ENCODE measurements at regions not wholly inside any gene's neighbourhood (a gene's known extent, or its start where the extent isn't known, plus 50 kb on each side); places are given as distances from the start of the nearest gene placed in this dataset.

DNA sequence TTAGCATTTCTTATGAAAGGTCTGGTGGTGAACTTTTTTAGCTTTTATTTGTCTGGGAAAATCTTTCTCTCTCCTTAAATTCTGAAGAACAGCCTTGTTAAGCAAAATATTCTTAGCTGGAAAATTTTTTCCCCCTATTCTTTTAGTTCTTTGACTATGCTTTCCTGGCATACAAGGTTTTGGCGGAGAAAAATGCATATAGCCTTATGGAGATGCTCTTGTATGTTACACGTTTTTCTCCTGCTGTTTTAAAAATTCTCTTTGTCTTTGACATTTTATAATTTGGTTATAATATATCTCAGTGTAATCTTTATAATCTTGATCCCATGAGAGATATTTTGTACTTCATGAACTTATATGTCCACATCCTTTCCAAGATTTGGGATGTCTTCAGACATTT, 1190.4 kb upstream of the ZEB2 start:
- Histone ChIP-seq H3K27ac (no peak overlapping the region), H3K4me1 (no peaks in the 10 kb centered on the region), H3K4me3 (no peak overlapping the region), H3K36me3 (ENCODE audit: low read depth, missing control alignments) (no peaks in the 10 kb centered on the region), H3K9me3 (no peaks in the 10 kb centered on the region), H3K27me3 (no peaks in the 10 kb centered on the region)
- TF ChIP-seq POLR2A (IDR thresholded peaks at IDR 0.05), result no peak
- TF ChIP-seq, protein P1, sequence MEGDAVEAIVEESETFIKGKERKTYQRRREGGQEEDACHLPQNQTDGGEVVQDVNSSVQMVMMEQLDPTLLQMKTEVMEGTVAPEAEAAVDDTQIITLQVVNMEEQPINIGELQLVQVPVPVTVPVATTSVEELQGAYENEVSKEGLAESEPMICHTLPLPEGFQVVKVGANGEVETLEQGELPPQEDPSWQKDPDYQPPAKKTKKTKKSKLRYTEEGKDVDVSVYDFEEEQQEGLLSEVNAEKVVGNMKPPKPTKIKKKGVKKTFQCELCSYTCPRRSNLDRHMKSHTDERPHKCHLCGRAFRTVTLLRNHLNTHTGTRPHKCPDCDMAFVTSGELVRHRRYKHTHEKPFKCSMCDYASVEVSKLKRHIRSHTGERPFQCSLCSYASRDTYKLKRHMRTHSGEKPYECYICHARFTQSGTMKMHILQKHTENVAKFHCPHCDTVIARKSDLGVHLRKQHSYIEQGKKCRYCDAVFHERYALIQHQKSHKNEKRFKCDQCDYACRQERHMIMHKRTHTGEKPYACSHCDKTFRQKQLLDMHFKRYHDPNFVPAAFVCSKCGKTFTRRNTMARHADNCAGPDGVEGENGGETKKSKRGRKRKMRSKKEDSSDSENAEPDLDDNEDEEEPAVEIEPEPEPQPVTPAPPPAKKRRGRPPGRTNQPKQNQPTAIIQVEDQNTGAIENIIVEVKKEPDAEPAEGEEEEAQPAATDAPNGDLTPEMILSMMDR (IDR thresholded peaks at IDR 0.05), result no peak
- intact Hi-C loops (cut with DNase I; ENCODE audit: low total_unique reads), result no loop called here
- DNase-seq, result no peak
- 91 to 92% methylated on average over 2 of the region's 2 CpGs for WGBS, 2 donors

DNA sequence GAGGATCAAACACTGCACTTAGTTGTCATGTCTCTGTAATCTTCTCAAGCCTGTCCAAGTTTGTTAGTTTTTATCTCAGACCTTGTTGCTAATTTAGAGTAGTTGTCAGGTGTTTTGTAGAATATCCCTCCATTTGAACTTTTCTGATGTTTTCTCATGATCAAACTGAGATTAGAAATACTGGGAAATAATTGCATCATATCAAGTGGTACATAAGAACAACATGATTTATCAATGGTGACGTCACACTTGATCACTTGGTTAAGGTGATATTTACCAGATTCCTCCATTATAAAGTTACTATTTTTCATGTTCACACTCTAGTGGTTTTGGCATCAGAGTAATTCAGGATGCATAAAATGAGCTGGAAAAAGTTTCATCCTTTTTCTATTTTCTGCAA, 1182.4 kb upstream of the ZEB2 start:
- Histone ChIP-seq H3K27me3 (no peaks in the 10 kb centered on the region), H3K9me3 (no peaks in the 10 kb centered on the region), H3K4me1 (no peaks in the 10 kb centered on the region), H3K4me3 (no peak overlapping the region), H3K27ac (no peak overlapping the region), H3K36me3 (ENCODE audit: low read depth, missing control alignments) (no peaks in the 10 kb centered on the region)
- TF ChIP-seq, protein P1 (IDR thresholded peaks at IDR 0.05), result no peak
- TF ChIP-seq POLR2A (IDR thresholded peaks at IDR 0.05), result no peak
- intact Hi-C loops (cut with DNase I; ENCODE audit: low total_unique reads), result no loop called here
- 77 to 80% methylated on average over 1 of the region's 1 CpG for WGBS, 2 donors
- no peak for DNase-seq

GRCh38 chr2:145692971-145693478, 1173.1 kb upstream of the ZEB2 start:
- no peak for DNase-seq
- intact Hi-C loops (cut with DNase I; ENCODE audit: low total_unique reads), result no loop called here
- Histone ChIP-seq H3K4me1 (no peaks in the 10 kb centered on the region), H3K9me3 (no peaks in the 10 kb centered on the region), H3K27ac (no peak overlapping the region), H3K4me3 (no peak overlapping the region), H3K36me3 (ENCODE audit: low read depth, missing control alignments) (no peaks in the 10 kb centered on the region), H3K27me3 (no peaks in the 10 kb centered on the region)
- WGBS, 2 donors, result 88 to 94% methylated on average over 3 of the region's 3 CpGs
- TF ChIP-seq POLR2A (IDR thresholded peaks at IDR 0.05), result no peak
- TF ChIP-seq, protein P1 (IDR thresholded peaks at IDR 0.05), result no peak

DNA sequence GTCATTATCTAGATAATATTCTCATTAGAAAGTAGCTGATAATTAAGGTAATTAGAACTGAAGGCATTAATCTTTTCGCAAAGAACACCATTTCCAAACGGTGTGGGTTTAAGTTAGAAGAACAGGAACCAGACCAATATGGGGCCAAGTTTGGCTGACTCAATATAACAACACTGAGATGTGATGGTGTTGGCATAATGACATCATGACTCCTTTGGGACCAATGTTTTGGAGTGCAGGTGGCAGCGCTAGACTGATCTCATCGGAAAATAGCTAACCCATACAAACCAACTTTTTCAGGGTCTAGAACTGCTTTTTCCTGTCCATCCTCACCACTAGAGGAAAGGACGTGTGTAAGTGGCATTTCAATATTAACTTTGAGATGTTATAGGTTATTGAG, 1171.7 kb upstream of the ZEB2 start:
- no peaks in the 10 kb centered on the region for H3K27me3 ChIP-seq
- no peak overlapping the region for H3K4me3 ChIP-seq
- no peaks in the 10 kb centered on the region for H3K9me3 ChIP-seq
- H3K27ac ChIP-seq, result no peak overlapping the region
- DNase-seq, result no peak
- TF ChIP-seq, protein P1 (IDR thresholded peaks at IDR 0.05), result no peak
- no peak for TF ChIP-seq POLR2A (IDR thresholded peaks at IDR 0.05)
- intact Hi-C loops (cut with DNase I; ENCODE audit: low total_unique reads), result no loop called here
- H3K4me1 ChIP-seq, result no peaks in the 10 kb centered on the region
- WGBS, 2 donors, result 81 to 87% methylated on average over 5 of the region's 5 CpGs
- H3K36me3 ChIP-seq (ENCODE audit: low read depth, missing control alignments), result no peaks in the 10 kb centered on the region

DNA sequence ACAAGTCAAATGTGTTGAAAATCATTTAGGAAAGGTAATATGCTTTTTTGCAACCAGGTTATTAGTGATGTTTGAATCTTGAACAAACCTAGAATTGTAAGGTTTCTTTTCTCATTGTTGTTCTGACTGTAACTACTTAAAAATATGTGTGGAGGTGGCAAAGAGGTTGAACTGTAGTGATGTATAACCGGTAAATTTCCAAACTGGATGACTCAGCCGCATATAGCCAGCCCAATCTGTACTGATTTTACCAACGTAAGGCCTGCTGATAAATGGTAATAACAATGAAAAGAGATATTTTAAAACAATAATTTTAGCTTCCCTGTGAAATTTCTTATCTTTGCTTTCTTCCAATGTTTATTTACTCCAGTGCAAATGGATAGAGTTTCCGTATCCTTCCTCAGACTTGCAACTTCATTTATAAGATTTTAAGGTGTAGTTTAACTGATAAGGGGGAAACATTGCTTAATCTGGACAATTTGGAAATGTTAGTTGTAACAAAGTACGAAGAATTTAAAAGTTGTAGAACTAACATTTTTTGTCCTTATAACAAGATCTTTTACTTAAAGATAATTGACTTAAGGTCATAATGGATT, 1170.4 kb upstream of the ZEB2 start:
- no peaks in the 10 kb centered on the region for H3K4me1 ChIP-seq
- intact Hi-C loops (cut with DNase I; ENCODE audit: low total_unique reads), result no loop called here
- WGBS, 2 donors, result 89 to 93% methylated on average over 5 of the region's 5 CpGs
- H3K27ac ChIP-seq, result no peak overlapping the region
- no peaks in the 10 kb centered on the region for H3K9me3 ChIP-seq
- DNase-seq, result no peak
- H3K27me3 ChIP-seq, result no peaks in the 10 kb centered on the region
- H3K4me3 ChIP-seq, result no peak overlapping the region
- TF ChIP-seq, protein P1 (IDR thresholded peaks at IDR 0.05), result no peak
- TF ChIP-seq POLR2A (IDR thresholded peaks at IDR 0.05), result no peak
- H3K36me3 ChIP-seq (ENCODE audit: low read depth, missing control alignments), result no peaks in the 10 kb centered on the region

All from testis (tissue), 2 donors.